ENCODE measurements at regions not wholly inside any gene's neighbourhood (a gene's known extent, or its start where the extent isn't known, plus 50 kb on each side); places are given as distances from the start of the nearest gene placed in this dataset.
"Not testable (repeated sequence)": the region's sequence is repeated elsewhere in the genome, so short reads cannot be mapped to it uniquely, and the experiment has no call there.

GRCh38 chr7:52344015-52344414 lies 691.4 kb upstream of the POM121L12 start:
- DNase-seq (ENCODE audit: low read depth) = no peak

GRCh38 chr7:52340067-52340466 lies 695.4 kb upstream of the POM121L12 start:
- DNase-seq (ENCODE audit: low read depth) = no peak

- not testable (repeated sequence) for DNase-seq (ENCODE audit: low read depth)
These were observed 707.1 kb upstream of the POM121L12 start for GRCh38 chr7:52328328-52328727.

GRCh38 chr7:52325237-52325636 lies 710.2 kb upstream of the POM121L12 start:
- no peak for DNase-seq (ENCODE audit: low read depth)

GRCh38 chr7:52323202-52323746 lies 712.2 kb upstream of the POM121L12 start:
- no peak for DNase-seq (ENCODE audit: low read depth)

- no peak for DNase-seq (ENCODE audit: low read depth)
These were observed 714.8 kb upstream of the POM121L12 start for GRCh38 chr7:52320610-52321009.

GRCh38 chr7:52317921-52318320 lies 717.5 kb upstream of the POM121L12 start:
- DNase-seq (ENCODE audit: low read depth) = no peak

- DNase-seq (ENCODE audit: low read depth) = no peak
These were observed 723.5 kb upstream of the POM121L12 start for GRCh38 chr7:52311886-52312285.

GRCh38 chr7:52309631-52310030 lies 725.8 kb upstream of the POM121L12 start:
- no peak for DNase-seq (ENCODE audit: low read depth)

- DNase-seq (ENCODE audit: low read depth) = no peak
These were observed 732.5 kb upstream of the POM121L12 start for GRCh38 chr7:52302765-52303520.

GRCh38 chr7:52297128-52297527 lies 738.3 kb upstream of the POM121L12 start:
- no peak for DNase-seq (ENCODE audit: low read depth)

- no peak for DNase-seq (ENCODE audit: low read depth)
These were observed 740.5 kb upstream of the POM121L12 start for GRCh38 chr7:52294942-52295341.

GRCh38 chr7:52289247-52289646 lies 746.2 kb upstream of the POM121L12 start:
- no peak for DNase-seq (ENCODE audit: low read depth)

GRCh38 chr7:52287698-52288097 lies 747.7 kb upstream of the POM121L12 start:
- no peak for DNase-seq (ENCODE audit: low read depth)

- DNase-seq (ENCODE audit: low read depth) = no peak
These were observed 749.7 kb upstream of the POM121L12 start for GRCh38 chr7:52285689-52286088.

GRCh38 chr7:52283335-52283734 lies 752.1 kb upstream of the POM121L12 start:
- DNase-seq (ENCODE audit: low read depth) = no peak

GRCh38 chr7:52273685-52274610 lies 761.5 kb upstream of the POM121L12 start:
- DNase-seq (ENCODE audit: low read depth) = no peak

- no peak for DNase-seq (ENCODE audit: low read depth)
These were observed 763.7 kb upstream of the POM121L12 start for GRCh38 chr7:52271703-52272102.

- DNase-seq (ENCODE audit: low read depth) = no peak
These were observed 765.1 kb upstream of the POM121L12 start for GRCh38 chr7:52270301-52270700.

GRCh38 chr7:52269669-52270068 lies 765.8 kb upstream of the POM121L12 start:
- no peak for DNase-seq (ENCODE audit: low read depth)

GRCh38 chr7:52261057-52261456 lies 774.4 kb upstream of the POM121L12 start:
- DNase-seq (ENCODE audit: low read depth) = no peak

- no peak for DNase-seq (ENCODE audit: low read depth)
These were observed 775.3 kb upstream of the POM121L12 start for GRCh38 chr7:52260046-52260665.
